HG03025 (cell line): ENCODE measurements at regions not wholly inside any gene's neighbourhood (a gene's known extent, or its start where the extent isn't known, plus 50 kb on each side); places are given as distances from the start of the nearest gene placed in this dataset.
"Not testable (repeated sequence)": the region's sequence is repeated elsewhere in the genome, so short reads cannot be mapped to it uniquely, and the experiment has no call there.

ENCODE experiments used
- ATAC-seq: cut with Tn5 transposase; IDR thresholded peaks from one replicate; pipeline ENCODE4 v1.9.1; 2021; ENCODE audit warnings: mild to moderate bottlenecking, moderate library complexity; ENCODE audit not compliant: unreplicated experiment, low FRiP score

GRCh38 chr1:95655321-95656020, 421.5 kb downstream of the RWDD3 start:
- ATAC-seq, result no peak

DNA sequence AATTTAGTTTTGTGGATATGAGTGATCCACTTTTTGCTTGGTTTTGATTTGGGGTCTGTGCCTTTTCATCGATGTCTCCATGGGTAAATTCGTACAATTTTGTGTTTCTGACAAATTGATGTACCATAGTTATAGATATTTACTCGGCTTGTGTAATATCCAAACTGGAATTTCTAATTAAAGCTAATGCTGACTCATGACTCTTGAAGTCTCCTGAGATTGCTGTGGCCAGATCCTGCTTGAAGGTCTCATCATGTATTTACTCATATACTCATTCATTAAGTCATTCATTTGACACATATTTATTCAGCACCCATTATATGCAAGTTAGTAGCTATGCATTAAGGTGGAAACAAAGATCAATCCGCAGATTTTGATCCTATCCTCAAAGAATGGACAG, 423.2 kb downstream of the RWDD3 start:
- no peak for ATAC-seq

DNA sequence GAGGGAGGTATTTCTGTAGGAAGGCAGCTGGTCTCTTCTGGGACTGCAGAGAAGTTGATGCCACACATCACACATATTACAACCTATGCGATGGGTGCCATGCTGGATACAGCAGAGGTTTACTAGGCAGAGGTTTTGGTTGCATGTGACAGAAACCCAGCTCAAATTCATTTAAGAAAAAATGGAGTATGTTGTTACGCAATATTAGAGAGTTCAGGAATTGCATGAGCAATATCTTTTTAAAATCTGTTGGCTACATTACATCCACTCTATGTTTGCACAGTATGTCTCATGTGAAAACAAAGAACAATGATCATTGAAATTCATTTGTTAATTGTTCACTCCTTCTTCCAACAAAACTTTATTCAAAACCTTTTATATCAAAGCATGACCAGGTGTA, 425.2 kb downstream of the RWDD3 start:
- ATAC-seq, result no peak

DNA sequence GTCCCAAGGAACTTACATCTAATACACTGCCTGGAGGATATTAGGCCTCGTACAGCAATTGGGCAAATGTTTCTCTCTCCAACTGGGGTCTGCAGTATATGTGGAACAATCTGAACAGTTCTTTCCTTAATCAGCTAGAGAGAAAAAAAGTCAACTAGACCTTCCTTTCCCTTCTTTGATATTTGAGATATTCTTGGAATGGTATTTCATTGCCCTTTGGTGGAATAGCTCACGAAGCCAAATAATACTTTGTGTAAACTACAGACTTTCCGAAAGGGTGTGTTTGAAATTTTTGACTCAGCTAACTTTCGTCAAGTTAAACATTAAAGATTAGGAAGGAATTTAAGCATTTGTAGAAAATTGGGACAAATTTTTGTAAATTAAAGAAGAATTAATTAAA, 425.6 kb downstream of the RWDD3 start:
- no peak for ATAC-seq

GRCh38 chr1:95660736-95661135, 426.7 kb downstream of the RWDD3 start:
- no peak for ATAC-seq

DNA sequence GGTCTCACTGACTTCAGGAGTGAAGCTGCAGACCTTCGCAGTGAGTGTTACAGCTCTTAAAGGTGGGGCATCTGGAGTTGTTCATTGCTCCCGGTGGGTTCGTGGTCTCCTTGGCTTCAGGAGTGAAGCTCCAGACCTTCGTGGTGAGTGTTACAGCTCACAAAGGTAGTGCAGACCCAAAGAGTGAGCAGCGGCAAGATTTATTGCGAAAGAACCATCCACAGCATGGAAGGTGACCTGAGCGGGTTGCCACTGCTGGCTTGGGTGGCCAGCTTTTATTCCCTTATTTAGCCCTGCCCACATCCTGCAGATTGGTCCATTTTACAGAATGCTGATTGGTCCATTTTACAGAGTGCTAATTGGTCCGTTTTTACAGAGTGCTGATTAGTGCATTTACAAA, 429.5 kb downstream of the RWDD3 start:
- ATAC-seq, result not testable (repeated sequence)

- ATAC-seq, result no peak
Observed at GRCh38 chr1:95668165-95668564, 434.2 kb downstream of the RWDD3 start.

DNA sequence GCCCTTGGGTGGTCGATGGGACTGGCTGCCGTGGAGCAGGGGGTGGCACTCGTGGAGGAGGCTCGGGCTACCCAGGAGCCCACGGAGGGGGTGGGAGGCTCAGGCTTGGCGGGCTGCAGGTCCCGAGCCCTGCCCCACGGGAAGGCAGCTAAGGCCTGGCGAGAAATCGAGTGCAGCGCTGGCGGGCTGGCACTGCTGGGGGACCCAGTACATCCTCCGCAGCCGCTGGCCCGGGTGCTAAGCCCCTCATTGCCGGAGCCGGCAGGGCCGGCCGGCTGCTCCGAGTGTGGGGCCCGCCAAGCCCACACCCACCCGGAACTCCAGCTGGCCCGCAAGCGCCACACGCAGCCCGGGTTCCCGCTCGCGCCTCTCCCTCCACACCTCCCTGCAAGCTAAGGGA, 435.6 kb downstream of the RWDD3 start:
- not testable (repeated sequence) for ATAC-seq

DNA sequence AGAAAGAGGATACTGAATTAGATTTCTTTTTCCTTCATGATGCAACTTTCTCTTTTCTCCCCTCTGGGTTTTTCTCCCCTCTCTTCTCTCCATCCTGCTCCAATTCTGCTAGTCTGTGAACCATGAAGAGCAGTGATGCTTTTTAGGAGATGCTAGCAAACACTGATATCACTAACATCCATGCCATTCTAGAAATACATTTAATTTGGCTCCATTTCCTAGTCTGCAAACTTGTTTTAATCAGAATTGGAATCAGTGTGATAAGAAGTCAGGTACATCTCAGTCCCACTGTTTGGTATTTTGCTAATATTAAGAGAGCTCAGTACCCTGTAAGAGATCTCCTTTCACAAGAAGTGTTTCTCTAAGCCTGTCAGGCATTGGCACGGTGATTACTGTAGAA, 437.1 kb downstream of the RWDD3 start:
- ATAC-seq, result no peak

- no peak for ATAC-seq
Observed at GRCh38 chr1:95679262-95679661, 445.3 kb downstream of the RWDD3 start.

DNA sequence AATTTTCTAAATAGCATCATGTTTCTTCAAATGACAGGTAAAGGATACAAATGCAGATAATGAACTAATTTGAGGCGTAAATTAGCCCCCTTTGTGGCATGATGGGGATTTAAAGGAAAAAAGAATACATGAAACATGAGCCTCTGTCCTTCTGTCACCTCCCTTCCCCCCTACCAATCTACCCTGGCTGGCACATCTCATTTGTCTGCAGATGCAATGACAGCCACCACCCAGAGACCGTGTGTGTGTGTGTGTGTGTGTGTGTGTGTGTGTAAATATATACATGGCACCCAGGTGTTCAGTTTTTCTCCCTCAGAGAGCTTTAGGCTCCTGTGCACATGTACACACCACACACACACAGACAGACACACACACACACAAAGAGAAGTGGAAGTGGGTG, 451.1 kb downstream of the RWDD3 start:
- ATAC-seq, result no peak

- no peak for ATAC-seq
Observed at GRCh38 chr1:95686217-95686616, 452.2 kb downstream of the RWDD3 start.

GRCh38 chr1:95699149-95699953, 465.3 kb downstream of the RWDD3 start:
- ATAC-seq, result no peak

DNA sequence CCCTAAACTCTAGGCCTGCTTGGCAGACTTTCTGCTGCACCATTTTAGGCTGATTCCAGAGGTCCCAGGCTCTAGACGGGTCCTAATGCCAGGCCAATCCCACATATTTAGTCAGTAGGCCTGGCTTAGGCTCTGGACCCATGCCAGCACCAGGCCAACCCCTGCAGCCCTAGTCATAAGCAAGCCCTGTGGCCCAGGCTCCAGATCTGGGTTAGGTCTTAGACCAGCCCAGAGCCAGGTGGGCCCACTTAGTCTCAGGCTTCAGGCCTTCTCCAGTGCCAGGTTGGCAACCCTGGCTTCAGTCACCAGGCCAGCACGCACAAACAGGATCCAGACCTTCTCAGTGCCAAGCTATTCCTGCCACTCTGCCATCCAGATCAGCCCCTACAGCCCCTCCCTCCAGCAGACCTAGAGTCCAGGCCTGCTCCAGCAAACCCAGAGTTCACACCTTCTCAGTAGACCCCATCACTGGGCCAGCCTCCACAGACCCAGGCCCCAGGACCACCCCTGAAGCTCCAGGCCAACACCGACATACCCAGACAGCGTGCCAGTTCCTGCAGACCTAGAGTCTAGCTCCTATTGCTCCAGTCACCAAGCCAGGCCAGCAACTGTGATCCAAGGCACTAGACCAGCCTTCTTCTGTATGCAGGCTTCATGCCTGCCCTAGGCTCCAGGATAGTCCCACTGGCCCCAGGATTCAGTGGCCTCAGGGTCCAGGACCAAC, 467.6 kb downstream of the RWDD3 start:
- ATAC-seq, result no peak

DNA sequence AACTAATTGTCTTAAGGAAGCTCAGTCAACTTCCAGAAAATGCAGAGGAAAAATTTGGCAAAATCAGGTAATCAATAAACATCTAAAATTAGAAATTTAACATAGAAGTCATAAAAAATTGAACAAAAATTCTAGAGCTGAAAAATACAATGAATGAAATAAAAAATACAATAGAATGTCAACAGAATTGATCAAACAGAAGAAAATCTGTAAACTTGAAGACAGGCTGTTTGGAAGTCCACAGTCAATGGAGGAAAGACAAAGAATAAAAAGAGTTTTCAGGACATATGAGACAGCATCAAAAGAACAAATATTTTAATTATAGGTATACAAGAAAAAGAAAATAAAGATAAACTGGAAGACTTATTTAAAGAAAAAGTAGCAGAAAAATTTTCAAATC, 469.0 kb downstream of the RWDD3 start:
- no peak for ATAC-seq

DNA sequence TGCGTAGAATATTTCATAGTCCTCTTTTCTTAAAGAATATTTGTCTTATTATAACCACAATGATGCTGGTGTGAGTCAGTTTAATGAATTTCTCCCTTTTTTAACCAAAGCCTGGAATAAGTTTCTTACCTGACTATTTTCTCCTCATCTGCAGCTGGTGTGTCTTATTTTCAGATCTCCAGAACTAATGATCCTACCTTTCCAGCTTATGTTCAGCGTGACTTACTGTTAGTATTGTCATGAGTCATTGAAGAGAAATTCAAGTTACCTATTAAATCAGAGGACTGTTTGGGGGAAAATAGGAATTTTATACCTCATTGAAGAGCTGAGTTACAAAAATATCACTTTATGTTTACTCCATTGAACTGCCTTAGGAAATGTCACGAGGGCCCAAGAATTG, 482.1 kb downstream of the RWDD3 start:
- ATAC-seq, result no peak

DNA sequence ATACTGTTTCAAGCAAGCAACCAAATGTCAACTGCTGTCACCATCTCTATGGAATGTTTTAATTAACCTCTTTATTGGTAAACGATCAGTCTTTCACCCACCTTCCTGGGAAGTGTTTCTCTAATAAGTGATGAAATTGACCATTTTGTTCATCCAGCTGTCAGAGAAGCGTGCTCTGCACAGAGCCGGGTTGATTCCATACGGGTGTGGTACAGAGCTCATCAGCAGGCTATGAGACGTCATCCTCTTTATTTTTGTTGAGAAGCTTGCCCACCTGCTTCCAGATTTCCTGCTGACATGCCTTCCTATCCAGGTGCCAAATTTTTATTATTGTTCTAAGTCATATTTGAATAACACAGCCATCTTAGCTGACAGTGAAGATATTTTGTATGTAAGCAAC, 482.5 kb downstream of the RWDD3 start:
- ATAC-seq, result no peak

DNA sequence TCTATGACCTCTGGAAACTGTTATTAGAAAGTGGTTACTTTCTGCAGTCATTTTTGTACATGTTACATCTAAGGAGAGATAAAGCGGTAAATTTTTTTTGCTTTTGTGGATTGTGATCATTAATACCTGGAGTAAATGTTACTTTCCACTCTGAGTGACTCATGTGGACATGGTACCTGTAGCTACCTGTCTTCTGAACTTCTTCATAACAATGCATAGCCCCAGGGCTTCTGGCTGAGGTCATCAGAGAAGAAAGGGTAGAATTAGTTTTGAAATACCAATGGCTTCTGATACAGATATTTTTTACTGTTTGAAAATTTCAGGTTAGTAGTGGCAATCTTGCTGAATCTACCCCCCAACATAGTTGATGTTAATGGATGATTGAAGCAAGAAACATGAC, 489.3 kb downstream of the RWDD3 start:
- no peak for ATAC-seq

GRCh38 chr1:95728841-95729240, 494.8 kb downstream of the RWDD3 start:
- ATAC-seq, result no peak

GRCh38 chr1:95730986-95731385, 497.0 kb downstream of the RWDD3 start:
- no peak for ATAC-seq

DNA sequence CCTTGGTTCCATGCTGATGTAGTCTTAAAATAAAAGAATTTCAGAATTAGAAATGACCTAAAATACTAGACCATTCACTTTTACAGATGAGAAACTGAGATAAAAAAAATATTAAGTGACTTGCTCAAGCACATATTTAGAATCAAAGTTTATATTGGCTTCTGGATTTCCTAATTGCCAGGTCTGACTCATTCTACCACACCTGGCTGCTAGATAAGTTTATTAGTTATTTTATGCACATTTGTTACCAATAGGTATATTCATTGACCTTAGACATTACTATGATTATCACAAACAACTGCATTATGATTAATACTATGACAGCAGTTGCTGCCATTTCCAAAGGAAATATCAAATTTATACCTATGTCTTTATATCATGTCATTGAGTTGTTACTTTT, 497.5 kb downstream of the RWDD3 start:
- ATAC-seq, result no peak
